Nephron progenitor cell (in vitro differentiated cells): ENCODE measurements at regions not wholly inside any gene's neighbourhood (a gene's known extent, or its start where the extent isn't known, plus 50 kb on each side); places are given as distances from the start of the nearest gene placed in this dataset.
A peak's percentile ranks its signal among the peaks of the same experiment; 100 is the strongest.

Experiments
- DNase-seq: peaks from one replicate; pipeline ENCODE4 v3.0.0; 2021
- H3K27ac Mint-ChIP-seq: 2 replicates; pipeline ENCODE4 v1.8.0; 2021; ENCODE audit warnings: mild to moderate bottlenecking, moderate library complexity, mixed read lengths
- H3K27me3 Mint-ChIP-seq: 2 replicates; pipeline ENCODE4 v1.8.0; 2021; ENCODE audit warnings: mild to moderate bottlenecking, low read depth, mixed read lengths; ENCODE audit not compliant: poor library complexity
- H3K36me3 Mint-ChIP-seq: 2 replicates; pipeline ENCODE4 v1.8.0; 2021; ENCODE audit warnings: low read depth, mixed read lengths
- H3K4me1 Mint-ChIP-seq: 2 replicates; pipeline ENCODE4 v1.8.0; 2021; ENCODE audit warnings: mixed read lengths
- H3K4me3 Mint-ChIP-seq: 2 replicates; pipeline ENCODE4 v1.8.0; 2021; ENCODE audit warnings: mild to moderate bottlenecking, moderate library complexity, mixed read lengths
- H3K9me3 Mint-ChIP-seq: 2 replicates; pipeline ENCODE4 v1.8.0; 2021; ENCODE audit warnings: mild to moderate bottlenecking, moderate library complexity, mixed read lengths
- TF ChIP-seq, protein P1 (sequence below): fragments of 200-600 bp; sonication (generic); IDR thresholded peaks from 2 replicates; pipeline ENCODE4 v1.5.0; 2021; ENCODE audit warnings: antibody characterized with exemption

DNA sequence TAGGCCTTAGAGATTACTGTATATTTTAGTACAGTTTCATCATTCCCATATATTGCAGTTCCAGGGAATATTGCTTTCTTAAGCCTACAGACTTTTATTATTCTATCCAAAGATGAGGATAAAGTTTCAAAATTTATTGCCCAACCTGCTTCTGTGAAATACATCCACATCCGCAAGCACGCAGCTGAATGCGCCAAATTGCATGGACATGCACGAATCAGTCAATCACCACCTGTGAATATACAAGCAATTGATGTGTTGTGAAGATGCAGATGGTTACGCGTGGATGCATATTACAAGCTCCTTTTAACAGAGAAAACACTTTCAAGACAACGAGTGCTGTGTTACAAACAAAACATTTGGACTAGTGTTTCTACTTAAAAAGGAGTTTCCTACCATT lies 577.8 kb upstream of the PLXNA2 start:
- TF ChIP-seq, protein P1, sequence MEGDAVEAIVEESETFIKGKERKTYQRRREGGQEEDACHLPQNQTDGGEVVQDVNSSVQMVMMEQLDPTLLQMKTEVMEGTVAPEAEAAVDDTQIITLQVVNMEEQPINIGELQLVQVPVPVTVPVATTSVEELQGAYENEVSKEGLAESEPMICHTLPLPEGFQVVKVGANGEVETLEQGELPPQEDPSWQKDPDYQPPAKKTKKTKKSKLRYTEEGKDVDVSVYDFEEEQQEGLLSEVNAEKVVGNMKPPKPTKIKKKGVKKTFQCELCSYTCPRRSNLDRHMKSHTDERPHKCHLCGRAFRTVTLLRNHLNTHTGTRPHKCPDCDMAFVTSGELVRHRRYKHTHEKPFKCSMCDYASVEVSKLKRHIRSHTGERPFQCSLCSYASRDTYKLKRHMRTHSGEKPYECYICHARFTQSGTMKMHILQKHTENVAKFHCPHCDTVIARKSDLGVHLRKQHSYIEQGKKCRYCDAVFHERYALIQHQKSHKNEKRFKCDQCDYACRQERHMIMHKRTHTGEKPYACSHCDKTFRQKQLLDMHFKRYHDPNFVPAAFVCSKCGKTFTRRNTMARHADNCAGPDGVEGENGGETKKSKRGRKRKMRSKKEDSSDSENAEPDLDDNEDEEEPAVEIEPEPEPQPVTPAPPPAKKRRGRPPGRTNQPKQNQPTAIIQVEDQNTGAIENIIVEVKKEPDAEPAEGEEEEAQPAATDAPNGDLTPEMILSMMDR, result no peak
- H3K36me3 Mint-ChIP-seq, result no peaks in the 10 kb centered on the region
- H3K4me1 Mint-ChIP-seq, result peaks cover 60% of the 10 kb centered on the region
- DNase-seq, result no peak
- H3K9me3 Mint-ChIP-seq, result no peaks in the 10 kb centered on the region
- H3K27ac Mint-ChIP-seq, result no peak overlapping the region
- no peak overlapping the region for H3K4me3 Mint-ChIP-seq
- H3K27me3 Mint-ChIP-seq, result peaks cover 9% of the 10 kb centered on the region

DNA sequence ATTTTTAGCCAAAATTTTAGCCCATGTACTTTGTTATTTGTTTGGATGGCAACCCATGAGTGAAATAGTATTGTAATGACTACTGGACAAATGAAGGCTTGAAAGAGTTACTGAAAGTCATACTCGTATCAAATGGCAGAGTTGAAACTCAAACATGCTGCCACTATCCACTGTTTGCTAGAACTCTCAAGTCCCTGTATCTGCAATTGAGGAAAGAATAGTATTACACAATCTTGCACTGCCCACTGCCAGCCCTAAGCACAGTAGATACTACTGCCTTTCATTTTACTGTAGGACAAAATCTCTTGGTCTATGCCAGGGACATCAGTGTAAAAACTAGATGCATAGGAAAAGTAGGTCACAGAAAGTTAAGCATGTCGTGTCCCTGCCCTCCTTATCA lies 581.1 kb upstream of the PLXNA2 start:
- H3K4me1 Mint-ChIP-seq, result peaks cover 43% of the 10 kb centered on the region
- no peaks in the 10 kb centered on the region for H3K36me3 Mint-ChIP-seq
- no peaks in the 10 kb centered on the region for H3K9me3 Mint-ChIP-seq
- TF ChIP-seq, protein P1, result no peak
- peaks cover 9% of the 10 kb centered on the region for H3K27me3 Mint-ChIP-seq
- no peak overlapping the region for H3K27ac Mint-ChIP-seq
- no peak for DNase-seq
- H3K4me3 Mint-ChIP-seq, result no peak overlapping the region

DNA sequence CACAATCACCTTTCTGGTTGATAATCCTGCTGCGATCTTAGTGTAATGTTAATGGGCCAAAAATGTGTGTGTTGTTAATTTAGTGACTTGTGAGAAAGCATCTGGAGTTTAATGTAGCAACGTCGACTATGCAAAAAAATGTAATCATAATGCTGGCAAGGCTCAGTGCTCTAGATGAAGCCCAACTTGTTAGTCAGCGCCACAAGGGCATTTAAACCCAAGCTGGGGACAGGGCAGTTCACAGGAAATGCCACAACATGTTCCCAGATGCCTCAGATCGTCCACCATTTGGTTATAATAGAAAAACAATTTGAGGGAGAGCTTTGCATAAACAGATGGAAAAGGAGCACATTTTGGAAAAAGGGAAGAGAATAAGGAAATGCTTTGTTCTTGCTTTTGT lies 585.4 kb upstream of the PLXNA2 start:
- DNase-seq, result no peak
- no peak overlapping the region for H3K27ac Mint-ChIP-seq
- peaks cover 55% of the 10 kb centered on the region for H3K4me1 Mint-ChIP-seq
- H3K4me3 Mint-ChIP-seq, result no peak overlapping the region
- TF ChIP-seq, protein P1, result no peak
- no peaks in the 10 kb centered on the region for H3K36me3 Mint-ChIP-seq
- H3K9me3 Mint-ChIP-seq, result no peaks in the 10 kb centered on the region
- H3K27me3 Mint-ChIP-seq, result peaks cover 9% of the 10 kb centered on the region

DNA sequence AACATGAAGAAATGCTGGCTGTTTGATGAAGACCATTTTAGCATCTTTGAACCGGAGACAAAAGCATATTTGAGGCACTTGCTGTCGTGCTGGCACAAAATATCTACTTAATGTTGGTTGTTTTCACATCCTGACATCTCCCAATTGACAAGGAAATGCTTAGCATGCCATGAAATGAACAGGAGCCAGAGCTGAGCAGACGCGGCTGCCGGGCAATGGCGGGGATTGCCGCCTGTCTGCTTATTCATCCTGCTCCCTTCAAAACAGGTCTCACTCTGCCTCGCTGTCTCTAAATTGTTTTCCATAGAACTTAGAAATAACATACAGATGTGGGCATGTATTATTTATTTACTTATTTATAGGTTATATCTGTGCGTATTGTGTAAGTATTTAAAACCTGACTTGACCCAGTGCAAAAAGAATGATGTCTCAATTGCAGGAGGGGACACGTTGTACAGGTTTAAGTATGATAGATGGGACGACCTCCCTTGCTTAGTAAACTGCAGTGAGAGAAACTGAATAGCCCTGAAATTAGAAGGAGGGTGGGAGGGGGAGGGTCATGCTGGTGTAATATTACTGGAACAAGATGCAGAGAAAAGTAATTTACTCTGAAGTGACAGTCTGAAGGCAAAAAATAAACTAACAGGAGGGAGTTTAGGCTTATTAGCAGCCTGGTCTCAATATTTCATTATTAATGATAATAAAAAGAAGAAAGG lies 590.4 kb upstream of the PLXNA2 start:
- peaks cover 5% of the 10 kb centered on the region for H3K27me3 Mint-ChIP-seq
- peak; percentile 37 for DNase-seq
- TF ChIP-seq, protein P1, result no peak
- peak overlapping the region; percentile 31 for H3K4me3 Mint-ChIP-seq
- no peaks in the 10 kb centered on the region for H3K36me3 Mint-ChIP-seq
- peaks cover 3% of the 10 kb centered on the region for H3K9me3 Mint-ChIP-seq
- H3K27ac Mint-ChIP-seq, result peak overlapping the region; percentile 51
- H3K4me1 Mint-ChIP-seq, result peaks cover 75% of the 10 kb centered on the region

DNA sequence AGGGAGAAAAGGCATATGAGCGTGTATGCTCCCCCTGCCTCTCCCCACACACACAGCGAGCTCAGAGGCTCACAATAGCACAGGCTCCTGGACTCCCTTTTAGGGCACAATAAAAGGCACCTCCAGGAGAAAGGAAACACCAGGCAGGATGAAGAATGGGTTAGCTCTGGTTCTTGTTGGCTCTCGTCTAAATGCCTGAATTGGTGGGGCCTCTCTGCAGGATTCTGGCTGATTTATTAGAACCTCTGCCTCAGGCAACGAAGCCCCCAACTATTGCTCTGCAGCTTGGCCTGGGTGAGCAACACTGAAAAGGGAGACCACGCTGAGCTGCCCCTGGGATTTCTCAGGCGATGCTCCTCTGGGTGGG lies 590.9 kb upstream of the PLXNA2 start:
- H3K4me1 Mint-ChIP-seq, result peaks cover 77% of the 10 kb centered on the region
- TF ChIP-seq, protein P1, result no peak
- H3K27ac Mint-ChIP-seq, result peak overlapping the region; percentile 51
- H3K27me3 Mint-ChIP-seq, result peaks cover 5% of the 10 kb centered on the region
- H3K36me3 Mint-ChIP-seq, result no peaks in the 10 kb centered on the region
- peaks cover 3% of the 10 kb centered on the region for H3K9me3 Mint-ChIP-seq
- peak overlapping the region; percentile 61 for H3K4me3 Mint-ChIP-seq
- peak; percentile 54 for DNase-seq

DNA sequence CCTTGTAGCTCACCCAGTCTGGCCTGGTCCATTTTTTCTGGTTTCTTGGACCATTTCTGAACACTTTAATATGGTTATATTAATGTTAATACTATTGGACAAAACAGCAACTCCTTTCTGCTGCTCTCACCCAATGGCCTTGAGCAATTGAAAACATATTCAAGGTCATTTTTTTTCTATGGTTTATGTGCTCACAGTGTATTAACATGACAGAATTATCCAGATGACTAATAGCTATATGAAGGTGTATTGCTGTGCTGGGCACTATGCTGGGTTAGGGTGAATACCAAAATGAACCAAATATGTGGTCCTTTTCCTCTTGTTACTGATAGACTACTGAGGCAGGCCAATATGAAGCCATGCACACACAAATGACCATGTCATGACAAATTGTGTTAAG lies 591.6 kb upstream of the PLXNA2 start:
- peaks cover 3% of the 10 kb centered on the region for H3K9me3 Mint-ChIP-seq
- peaks cover 5% of the 10 kb centered on the region for H3K27me3 Mint-ChIP-seq
- no peak overlapping the region for H3K4me3 Mint-ChIP-seq
- no peak for DNase-seq
- TF ChIP-seq, protein P1, result no peak
- H3K27ac Mint-ChIP-seq, result peak overlapping the region; percentile 51
- peaks cover 79% of the 10 kb centered on the region for H3K4me1 Mint-ChIP-seq
- no peaks in the 10 kb centered on the region for H3K36me3 Mint-ChIP-seq
